HG03103 (cell line): ENCODE measurements at regions not wholly inside any gene's neighbourhood (a gene's known extent, or its start where the extent isn't known, plus 50 kb on each side); places are given as distances from the start of the nearest gene placed in this dataset.
"Not testable (repeated sequence)": the region's sequence is repeated elsewhere in the genome, so short reads cannot be mapped to it uniquely, and the experiment has no call there.

ENCODE experiments used
- ATAC-seq: cut with Tn5 transposase; IDR thresholded peaks from one replicate; pipeline ENCODE4 v1.9.1; 2021; ENCODE audit warnings: low read depth; ENCODE audit not compliant: unreplicated experiment

DNA sequence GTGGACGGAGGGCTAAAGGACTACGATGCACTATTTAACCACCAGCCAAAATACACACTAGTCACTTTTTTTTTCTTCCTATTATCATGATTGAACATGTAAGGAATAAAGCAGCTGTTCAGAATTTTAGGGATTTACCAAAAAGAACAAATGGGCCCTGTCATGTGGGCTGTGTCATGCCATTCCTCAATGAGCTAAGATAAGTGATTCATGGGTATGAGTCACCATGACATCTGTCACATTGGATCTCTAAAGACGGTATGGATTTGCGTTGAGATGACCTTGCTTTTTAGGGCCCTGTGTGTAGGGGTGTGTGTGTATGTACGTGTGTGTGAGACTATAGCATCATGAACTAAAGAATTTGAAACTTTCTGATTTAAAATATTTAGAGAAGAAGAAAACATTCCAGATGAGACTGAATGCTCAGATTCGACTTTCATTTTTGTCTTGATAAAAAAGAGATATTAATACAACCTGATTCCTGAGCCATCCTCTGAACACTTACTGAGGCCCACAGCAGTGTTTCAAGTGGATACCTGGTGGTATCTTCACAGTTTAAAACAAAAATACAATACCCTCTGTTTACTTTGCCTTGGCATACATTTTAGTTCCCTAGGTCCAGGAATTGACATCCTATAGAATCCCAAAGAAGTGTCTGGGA, 246.1 kb upstream of the DUSP10 start:
- no peak for ATAC-seq

DNA sequence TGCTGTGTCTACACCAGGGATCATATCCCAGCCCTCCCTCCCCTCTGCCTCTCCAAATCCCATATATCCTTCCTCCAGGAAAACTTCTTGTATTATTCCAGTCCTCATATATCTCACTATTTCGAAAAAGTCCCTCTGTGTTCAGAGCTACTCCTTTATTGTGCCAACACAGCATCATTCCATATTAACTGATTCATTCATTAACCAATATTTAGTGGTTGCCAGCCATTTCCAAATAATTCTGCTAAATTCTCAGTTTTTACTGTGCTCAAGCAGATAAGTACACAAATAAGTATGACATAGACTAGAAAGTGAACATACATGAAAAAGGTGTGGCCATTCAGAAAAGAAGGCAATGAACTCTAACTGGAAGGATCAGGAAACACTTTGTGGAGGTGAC, 241.6 kb upstream of the DUSP10 start:
- no peak for ATAC-seq

DNA sequence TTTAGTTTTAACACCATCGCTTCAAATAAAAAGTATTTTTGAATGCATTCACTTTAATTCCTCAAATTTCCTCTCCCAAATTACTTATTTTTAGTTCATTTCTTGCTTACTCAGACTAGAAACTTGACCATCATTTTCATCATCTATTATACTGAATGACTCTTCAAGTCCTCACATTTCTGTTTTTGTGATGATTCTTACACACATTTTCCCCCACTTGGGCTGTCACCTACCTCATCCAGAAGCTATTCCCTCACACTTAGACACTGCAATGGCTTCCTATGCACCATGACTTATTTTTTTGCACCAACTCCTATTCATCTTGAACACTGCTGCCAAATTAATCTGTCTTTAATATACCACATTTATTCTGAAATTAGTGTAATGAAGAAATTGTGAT, 239.6 kb upstream of the DUSP10 start:
- no peak for ATAC-seq

DNA sequence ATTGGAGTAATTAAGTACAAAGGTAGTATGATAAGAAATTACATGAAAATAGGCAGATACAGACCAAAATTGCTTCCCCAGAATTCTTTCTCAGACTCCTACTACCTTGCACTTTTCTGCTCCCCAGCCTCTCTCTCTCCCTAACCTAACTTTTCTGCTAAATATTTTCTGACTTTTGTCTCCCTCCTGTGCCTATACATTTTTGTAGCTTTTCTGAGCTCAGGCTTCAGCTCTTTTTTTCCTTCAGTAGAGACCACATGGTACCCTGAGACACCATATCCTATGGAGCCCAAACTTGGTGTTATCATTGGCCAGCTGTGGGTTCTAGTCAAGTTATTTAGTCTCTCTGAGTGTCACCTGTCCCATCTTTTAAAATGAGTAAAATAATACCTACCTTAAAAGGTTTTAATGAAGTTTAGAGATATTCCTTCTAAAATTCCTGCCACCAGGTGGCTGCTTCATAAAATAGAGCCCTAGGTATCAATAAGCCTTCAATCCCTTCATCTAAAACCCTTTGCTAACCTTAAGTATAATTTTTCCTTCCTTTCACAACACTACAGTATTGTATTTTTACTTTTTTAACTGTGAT, 237.6 kb upstream of the DUSP10 start:
- no peak for ATAC-seq

DNA sequence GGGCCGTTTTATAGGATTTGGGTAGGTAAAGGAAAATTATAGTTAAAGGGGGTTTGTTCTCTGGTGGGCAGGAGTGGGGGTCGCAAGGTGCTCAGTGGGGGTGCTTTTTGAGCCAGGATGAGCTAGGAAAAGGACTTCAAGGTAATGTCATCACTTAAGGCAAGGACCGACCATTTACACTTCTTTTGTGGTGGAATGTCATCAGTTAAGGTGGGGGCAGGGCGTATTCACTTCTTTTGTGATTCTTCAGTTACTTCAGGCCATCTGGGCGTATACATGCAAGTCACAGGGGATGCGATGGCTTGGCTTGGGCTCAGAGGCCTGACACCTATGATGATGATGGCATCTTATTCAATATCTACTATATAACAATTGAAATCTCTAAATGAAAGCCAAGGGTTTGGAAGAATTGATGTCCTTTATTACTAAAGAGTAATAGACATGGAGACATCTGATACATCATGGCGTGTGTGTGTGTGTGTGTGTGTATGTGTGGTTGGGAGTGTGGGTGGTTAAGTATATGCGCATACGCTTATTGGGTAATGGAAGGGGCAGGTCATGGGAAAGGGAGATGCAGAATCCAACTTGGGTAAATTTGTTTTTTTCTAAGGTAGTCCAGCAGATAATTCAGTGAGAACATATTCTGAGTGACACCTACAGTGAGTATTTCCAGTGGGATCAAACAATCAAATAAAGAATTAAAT, 236.9 kb upstream of the DUSP10 start:
- ATAC-seq, result not testable (repeated sequence)

DNA sequence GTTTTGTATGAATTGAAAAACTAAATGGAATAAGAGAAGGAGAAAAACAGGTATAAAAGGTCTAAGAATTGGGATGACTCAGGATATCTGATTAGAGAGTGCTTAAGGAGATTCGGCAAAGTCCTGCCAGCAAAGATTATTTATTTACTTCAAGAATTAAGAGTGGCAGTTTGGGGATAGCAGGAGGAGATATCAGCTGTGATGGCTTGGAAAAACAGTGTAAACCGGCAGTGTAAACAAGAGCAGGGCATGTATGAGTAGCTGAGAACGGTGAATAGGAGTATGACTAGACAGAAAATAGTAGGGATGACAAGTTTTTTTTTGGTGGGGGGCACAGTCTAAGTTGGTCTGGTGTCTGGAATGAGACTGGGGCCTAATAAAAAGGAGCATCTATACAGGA, 231.9 kb upstream of the DUSP10 start:
- ATAC-seq, result not testable (repeated sequence)

DNA sequence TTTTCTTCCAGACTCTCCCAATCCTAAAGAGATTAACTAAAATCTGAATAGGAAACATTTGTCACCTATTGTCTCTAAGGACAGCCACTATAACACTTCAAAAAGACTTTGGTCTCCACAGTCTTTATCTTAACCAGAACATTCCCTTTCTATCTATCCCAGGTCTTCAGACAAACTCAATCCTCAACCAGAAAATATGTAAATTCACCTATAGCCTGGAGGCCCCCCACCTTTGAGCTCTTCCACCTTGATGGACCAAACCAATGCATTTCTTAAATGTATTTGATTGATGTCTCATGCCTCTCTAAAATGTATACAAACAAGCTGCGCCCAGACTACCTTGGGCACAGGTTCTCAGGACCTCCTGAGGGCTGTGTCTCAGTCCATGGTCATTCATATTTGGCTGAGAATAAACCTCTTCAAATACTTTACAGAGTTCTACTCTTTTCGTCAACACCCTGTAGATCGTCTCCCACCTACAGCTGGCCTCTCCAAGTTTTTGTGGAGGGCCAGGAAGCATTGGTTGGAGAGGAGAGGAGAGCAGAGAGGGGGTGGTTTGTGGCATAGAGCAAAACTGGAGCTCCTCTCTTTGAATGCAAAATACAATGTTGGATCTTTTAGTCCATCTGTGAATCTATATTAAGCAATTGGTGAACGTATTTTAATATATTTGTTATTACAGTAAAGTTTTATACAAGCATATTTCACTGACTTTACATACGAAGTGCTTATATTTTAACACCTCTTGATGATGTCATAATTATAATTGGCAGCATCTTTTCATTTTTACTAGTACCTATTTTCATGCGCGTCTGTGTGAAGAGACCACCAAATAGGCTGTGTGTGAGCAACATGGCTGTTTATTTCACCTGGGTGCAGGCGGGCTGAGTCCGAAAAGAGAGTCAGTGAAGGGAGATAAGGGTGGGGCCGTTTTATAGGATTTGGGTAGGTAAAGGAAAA, 230.7 kb upstream of the DUSP10 start:
- ATAC-seq, result no peak

DNA sequence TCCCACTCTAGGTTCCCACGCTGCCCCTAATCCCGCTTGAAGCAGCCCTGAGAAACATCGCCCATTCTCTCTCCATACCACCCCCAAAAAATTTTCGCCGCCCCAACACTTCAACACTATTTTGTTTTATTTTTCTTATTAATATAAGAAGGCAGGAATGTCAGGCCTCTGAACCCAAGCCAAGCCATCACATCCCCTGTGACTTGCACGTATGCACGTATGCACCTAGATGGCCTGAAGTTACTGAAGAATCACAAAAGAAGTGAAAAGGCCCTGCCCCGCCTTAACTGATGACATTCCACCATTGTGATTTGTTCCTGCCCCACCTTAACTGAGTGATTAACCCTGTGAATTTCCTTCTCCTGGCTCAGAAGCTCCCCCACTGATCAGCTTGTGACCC, 229.1 kb upstream of the DUSP10 start:
- ATAC-seq, result not testable (repeated sequence)

DNA sequence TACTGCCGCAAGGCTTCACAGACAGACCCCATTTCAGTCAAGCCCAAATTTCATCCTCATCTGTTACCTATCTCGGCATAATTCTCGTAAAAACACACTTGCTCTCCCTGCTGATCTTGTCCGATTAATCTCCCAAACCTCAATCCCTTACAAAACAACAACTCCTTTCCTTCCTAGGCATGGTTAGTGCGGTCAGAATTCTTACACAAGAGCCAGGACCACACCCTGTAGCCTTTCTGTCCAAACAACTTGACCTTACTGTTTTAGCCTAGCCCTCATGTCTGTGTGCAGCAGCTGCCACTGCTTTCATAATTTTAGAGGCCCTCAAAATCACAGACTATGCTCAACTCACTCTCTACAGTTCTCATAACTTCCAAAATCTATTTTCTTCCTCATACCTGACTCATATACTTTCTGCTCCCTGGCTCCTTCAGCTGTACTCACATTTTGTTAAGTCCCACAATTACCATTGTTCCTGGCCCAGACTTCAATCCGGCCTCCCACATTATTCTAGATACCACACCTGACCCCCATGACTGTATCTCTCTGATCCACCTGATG, 227.5 kb upstream of the DUSP10 start:
- not testable (repeated sequence) for ATAC-seq

DNA sequence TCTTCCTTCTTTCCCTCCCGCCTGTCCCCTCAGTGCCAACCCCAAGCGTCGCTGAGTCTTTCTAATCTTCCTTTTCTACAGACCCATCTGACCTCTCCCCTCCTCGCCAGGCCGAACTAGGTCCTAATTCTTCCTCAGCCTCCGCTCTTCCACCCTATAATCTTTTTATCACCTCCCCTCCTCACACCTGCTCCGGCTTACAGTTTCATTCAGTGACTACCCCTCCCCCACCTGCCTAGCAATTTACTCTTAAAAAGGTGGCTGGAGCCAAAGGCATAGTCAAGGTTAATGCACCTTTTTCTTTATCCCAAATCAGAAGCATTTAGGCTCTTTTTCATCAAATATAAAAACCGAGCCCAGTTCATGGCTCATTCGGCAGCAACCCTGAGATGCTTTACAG, 225.6 kb upstream of the DUSP10 start:
- not testable (repeated sequence) for ATAC-seq

DNA sequence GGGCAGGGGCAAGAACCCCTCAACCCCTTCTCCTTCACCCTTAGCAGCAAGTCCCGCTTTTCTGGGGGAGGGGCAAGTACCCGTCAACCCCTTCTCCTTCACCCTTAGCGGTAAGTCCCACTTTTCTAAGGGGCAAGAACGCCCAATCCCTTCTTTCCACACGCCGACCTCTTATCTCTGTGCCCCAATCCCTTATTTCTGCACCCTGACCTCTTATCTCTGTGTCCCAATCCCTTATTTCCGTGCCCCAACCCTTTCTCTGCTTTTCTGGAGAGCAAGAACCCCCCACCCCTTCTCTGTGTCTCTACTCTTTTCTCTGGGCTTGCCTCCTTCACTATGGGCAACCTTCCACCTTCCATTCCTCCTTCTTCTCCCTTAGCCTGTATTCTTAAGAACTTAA, 225.0 kb upstream of the DUSP10 start:
- ATAC-seq, result not testable (repeated sequence)

DNA sequence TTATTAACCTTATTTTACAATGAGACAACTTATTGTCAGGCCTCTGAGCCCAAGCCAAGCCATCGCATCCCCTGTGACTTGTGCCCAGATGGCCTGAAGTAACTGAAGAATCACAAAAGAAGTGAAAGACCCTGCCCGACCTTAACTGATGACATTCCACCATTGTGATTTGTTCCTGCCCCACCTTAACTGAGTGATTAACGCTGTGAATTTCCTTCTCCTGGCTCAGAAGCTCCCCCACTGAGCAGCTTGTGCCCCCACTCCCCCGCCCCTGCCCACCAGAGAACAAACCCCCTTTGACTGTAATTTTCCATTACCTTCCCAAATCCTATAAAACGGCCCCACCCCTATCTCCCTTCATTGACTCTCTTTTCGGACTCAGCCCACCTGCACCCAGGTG, 224.0 kb upstream of the DUSP10 start:
- ATAC-seq, result not testable (repeated sequence)

DNA sequence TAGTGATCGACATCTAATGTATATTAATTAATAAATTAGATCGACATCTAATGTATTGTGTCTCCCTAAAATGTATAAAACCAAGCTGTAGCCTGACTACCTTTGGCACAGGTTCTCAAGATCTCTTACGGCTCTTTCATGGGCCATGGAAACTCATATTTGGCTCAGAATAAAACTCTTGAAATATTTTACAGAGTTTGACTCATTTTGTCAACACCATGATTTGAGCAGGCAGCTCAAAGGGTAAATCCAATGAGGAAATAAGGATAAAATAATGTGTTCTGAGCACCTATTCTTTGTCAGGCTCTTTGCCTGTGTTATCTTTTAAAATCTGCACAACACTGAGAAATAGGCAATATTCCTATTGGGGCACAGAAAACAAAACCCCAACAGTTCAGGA, 223.4 kb upstream of the DUSP10 start:
- ATAC-seq, result no peak

DNA sequence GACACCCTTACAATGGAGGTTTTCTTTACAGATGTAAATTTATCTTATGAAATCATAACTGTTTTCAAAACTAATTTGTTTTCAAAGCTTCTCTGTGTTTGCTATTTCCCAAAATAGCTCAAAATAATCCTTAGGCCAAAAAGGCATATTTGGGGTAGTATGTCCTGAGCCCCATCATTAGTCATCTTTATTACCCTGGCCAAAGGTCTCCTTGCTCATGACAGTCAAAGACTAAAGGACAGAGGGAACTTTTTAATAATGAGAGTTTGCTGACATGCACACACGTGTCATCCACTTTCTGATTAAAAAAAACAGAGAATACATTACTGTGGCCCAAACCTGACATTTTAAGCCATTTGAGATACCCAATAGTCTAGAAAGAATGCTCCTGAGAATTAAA, 221.9 kb upstream of the DUSP10 start:
- ATAC-seq, result no peak

DNA sequence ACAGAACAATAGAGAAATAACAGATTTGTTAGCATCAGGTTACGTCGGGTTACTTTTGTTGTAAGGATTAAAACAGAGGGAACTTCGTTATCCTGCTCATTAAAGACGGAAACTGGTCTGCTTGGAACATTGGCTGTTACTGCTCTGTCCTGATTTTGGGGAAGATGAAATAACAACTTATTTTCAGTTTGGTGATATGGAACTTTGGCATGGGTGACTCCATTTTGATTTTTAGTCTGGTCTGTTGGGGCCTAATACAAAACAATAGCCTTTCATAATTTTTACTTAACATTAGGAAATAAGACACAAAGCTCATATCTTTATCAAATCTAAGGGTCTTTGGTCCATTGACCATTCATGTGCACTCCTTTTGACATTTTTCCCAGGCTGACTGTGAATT, 220.5 kb upstream of the DUSP10 start:
- ATAC-seq, result no peak

DNA sequence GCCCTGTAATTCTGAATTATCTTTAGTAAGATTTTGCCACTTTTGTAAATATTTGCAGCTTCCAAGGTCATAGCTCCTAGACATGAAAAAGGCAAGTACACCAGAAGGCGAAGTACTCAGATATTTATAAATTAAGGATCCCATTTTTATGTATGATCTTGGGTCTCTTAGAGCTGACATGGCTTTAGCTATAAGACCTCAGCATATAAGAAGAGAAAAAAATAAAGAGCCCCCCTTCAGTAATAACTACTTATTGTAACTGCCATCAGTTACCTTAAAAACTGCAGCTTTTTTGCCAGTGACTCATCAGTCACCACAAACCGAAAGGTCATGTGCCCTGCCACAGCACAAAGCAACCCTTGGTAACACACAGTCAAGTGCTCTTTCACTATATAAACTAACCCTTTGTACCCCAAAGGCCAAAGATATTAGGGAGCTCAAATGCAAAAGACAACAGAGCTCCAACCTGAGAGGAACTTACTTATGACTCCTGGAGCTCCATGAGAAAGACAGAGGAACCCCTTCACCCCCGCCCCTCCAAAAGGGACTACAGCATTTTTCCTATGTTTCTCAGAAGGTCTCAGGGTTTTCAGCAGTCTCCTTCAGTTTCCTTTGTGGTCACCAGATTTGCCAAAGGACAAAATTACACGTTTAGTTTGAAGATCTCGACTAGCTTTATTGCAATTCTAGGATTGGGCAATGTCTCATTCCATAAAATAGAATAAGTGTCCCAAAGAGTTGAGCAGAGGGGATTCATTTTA, 219.8 kb upstream of the DUSP10 start:
- ATAC-seq, result peak; percentile 85

DNA sequence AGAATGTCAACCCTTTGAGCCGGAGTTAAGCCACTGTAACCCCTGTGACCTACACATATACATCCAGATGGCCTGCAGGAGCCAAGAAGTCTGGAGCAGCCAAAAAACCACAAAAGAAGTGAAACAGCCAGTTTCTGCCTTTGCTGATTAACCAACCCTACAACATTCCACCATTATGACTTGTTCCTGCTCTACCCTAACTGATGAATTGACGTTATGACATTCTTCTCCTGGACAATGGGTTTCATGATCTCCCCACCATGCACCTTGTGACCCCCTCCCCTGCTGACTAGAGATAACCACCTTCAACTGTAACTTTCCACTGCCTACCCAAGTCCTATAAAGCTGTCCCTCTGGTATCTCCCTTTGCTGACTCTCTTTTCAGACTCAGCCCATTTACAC, 216.3 kb upstream of the DUSP10 start:
- not testable (repeated sequence) for ATAC-seq

DNA sequence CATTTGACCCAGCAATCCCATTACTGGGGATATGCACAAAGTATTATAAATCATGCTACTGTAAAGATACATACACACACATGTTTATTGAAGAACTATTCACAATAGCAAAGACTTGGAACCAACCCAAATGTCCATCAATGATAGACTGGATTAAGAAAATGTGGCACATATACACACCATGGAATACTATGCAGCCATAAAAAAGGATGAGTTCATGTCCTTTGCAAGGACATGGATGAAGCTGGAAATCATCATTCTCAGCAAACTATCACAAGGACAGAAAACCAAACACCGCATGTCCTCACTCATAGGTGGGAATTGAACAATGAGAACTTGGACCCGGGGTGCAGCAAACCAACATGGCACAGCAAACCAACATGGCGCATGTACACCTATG, 215.5 kb upstream of the DUSP10 start:
- ATAC-seq, result not testable (repeated sequence)

DNA sequence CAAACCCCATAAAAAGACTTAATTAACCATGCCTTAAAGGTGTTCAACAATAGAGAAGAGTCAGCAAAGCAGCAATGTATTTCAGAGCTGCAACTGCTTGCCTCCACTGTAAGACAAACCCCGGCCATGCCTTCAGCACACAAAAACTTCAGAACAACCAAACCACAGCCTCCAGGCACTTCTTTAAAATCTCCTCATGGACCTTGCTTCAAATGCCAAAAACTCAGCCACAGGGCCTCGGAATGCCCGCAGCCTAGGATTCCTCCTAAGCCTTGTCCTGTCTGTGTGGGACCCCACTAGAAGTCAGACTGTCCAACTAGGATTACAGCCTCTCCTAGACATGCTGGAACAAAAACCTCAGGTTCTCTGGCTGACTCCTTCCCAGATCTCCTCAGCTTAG, 208.1 kb upstream of the DUSP10 start:
- ATAC-seq, result no peak

DNA sequence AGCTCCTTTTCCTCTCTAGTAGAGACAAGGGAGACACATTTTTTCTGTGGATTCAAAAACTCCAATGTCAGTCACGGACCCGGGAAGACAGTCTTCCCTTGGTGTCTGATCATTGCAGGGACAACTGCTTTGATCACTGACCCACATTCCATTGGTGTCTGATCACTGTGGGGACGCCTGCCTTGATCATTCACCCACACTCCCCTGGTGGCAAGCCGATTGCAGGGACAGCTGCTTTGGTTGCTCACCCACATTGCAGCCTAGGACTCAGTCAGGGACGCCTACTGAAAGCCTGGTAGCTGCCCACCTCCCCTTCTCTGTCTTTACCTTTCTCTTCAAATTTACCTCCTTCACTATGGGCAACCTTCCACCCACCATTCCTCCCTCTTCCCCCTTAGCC, 206.6 kb upstream of the DUSP10 start:
- no peak for ATAC-seq
